Activated CD4-positive, alpha-beta T cell treated with anti-CD3 and anti-CD28 coated beads for 36 hours (primary cell): ENCODE measurements at regions not wholly inside any gene's neighbourhood (a gene's known extent, or its start where the extent isn't known, plus 50 kb on each side); places are given as distances from the start of the nearest gene placed in this dataset.
"Not testable (repeated sequence)": the region's sequence is repeated elsewhere in the genome, so short reads cannot be mapped to it uniquely, and the experiment has no call there.

Experiments
- ATAC-seq: fragments of 200-7000 bp; cut with Tn5 transposase; one replicate; pipeline ENCODE4 v1.10.0; 2021; ENCODE audit warnings: mild to moderate bottlenecking, moderate library complexity
- CTCF ChIA-PET: fragments of 350-600 bp; sonication (Branson Sonifier 250); formaldehyde crosslinking; loops from one replicate; lab custom pipeline; 2021; ENCODE audit warnings: antibody characterized with exemption; lab: Charles Lee
- POLR2A ChIA-PET: fragments of 350-600 bp; sonication (Branson Sonifier 250); formaldehyde crosslinking; loops from one replicate; lab custom pipeline; 2021; ENCODE audit warnings: antibody characterized with exemption, inconsistent platforms; lab: Charles Lee
- DNase-seq: peaks from one replicate; pipeline ENCODE4 v3.0.0-alpha.2; 2020
- H3K27ac Mint-ChIP-seq: one replicate; pipeline ENCODE4 v1.8.0; 2021; ENCODE audit warnings: mixed read lengths
- H3K27me3 Mint-ChIP-seq: one replicate; pipeline ENCODE4 v1.8.0; 2021; ENCODE audit warnings: mixed read lengths
- H3K36me3 Mint-ChIP-seq: one replicate; pipeline ENCODE4 v1.8.0; 2021; ENCODE audit warnings: low read depth, mixed read lengths
- H3K4me1 Mint-ChIP-seq: one replicate; pipeline ENCODE4 v1.8.0; 2021; ENCODE audit warnings: mixed read lengths
- H3K4me3 Mint-ChIP-seq: one replicate; pipeline ENCODE4 v1.8.0; 2021; ENCODE audit warnings: mild to moderate bottlenecking, moderate library complexity, mixed read lengths
- H3K9me3 Mint-ChIP-seq: one replicate; pipeline ENCODE4 v1.8.0; 2021; ENCODE audit warnings: low read depth, mixed read lengths
- intact Hi-C, 2 experiments: fragments of 100-400 bp; cut with DNase I in 1 of 2; cut with micrococcal nuclease in 1 of 2; formaldehyde crosslinking; loops; one replicate each; pipeline versions ENCODE4 v1.14.2 to v1.15.1; 2022 to 2024; cut with DNase I, micrococcal nuclease

DNA sequence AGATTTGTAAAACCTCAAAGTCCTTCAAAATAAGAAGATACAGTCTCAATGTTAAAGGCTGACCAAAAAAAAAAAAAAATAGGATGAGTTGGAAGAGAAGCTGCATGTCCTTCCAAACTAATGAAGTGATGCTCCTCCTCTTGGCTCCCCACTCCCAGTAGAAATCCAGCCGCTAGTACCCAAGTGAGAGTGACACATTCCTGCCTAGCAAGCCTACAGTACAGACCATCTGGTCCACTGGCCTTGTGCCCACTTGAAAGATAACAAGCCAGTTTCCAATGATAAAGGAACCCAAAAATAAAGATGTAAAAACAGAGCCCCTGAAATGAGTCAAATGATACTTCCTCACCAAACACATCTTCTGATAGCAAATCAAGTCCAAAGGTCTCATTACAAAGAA lies 258.7 kb upstream of the NSMCE3 start:
- POLR2A ChIA-PET = no interaction called here
- ATAC-seq = no peak
- intact Hi-C loops = no loop called here
- H3K27me3 Mint-ChIP-seq = no peaks in the 10 kb centered on the region
- H3K36me3 Mint-ChIP-seq = no peaks in the 10 kb centered on the region
- no peak overlapping the region for H3K27ac Mint-ChIP-seq
- DNase-seq = no peak
- H3K9me3 Mint-ChIP-seq = no peaks in the 10 kb centered on the region
- no peaks in the 10 kb centered on the region for H3K4me1 Mint-ChIP-seq
- CTCF ChIA-PET = no interaction called here
- no peak overlapping the region for H3K4me3 Mint-ChIP-seq

DNA sequence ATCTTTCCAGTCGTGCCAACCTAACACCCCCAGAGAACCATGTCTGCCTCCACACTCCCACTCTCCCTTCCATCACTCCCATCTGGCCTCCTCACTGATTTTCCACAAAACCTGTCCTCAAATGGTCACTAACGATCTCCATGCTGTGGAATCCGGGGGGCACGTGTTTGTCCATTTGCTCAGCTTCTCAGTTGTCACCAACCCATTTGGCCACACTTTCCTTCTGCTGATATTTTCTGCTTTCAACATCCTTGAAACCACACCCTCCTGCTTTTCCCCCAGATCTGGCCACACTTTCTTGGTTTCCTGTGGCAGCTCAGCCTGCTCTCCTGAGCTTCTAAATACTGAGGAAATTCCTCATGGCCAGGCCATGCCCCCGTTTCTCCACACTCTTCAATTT lies 257.2 kb upstream of the NSMCE3 start:
- DNase-seq (no peak), ATAC-seq (no peak)
- ChIA-PET CTCF (no interaction called here), POLR2A (no interaction called here)
- H3K4me3 Mint-ChIP-seq = no peak overlapping the region
- H3K9me3 Mint-ChIP-seq = no peaks in the 10 kb centered on the region
- H3K27ac Mint-ChIP-seq = no peak overlapping the region
- H3K36me3 Mint-ChIP-seq = no peaks in the 10 kb centered on the region
- no peaks in the 10 kb centered on the region for H3K27me3 Mint-ChIP-seq
- intact Hi-C loops = no loop called here
- H3K4me1 Mint-ChIP-seq = no peaks in the 10 kb centered on the region

DNA sequence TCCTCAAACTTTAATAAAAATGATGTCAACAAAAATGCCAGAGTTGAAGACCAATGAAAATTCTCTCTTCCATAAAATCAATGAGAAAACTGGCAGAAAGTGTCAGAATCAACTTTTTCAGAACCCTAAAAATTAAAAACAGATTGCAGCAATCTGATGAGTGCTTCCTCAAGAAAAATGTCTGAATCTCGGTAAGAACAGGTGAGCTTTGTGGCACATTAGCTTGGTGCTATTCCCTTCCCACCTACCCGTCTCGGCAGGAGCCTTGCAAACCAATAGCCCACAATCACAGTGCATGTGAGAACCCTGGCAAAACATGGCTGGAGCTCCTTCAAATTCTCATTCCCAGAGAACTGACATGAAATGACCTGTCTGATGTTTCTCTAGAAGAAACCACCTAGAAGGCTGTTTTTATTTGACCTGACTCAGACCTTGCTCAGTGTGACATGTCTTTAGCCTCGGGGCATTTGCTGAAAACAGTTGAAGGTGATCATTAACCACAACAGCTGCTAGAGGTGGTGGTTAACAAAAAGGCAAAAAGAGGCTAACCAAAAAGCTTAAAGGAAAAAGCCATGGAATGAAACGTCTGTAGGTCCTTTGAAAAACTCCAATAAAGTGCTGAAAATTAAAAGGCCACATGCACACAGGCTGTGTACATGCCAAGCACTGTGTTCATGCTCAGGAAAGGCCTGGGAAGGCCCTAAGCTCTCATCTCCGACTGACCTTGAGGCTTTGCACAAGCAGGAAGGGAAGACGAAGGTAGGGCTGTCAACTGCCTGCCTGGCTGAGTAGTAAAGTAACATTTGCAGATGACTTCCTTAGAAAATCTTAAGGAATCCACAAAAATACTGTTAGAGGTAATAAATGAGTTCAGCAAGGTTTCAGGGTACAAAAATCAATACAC lies 253.0 kb upstream of the NSMCE3 start:
- CTCF ChIA-PET = no interaction called here

DNA sequence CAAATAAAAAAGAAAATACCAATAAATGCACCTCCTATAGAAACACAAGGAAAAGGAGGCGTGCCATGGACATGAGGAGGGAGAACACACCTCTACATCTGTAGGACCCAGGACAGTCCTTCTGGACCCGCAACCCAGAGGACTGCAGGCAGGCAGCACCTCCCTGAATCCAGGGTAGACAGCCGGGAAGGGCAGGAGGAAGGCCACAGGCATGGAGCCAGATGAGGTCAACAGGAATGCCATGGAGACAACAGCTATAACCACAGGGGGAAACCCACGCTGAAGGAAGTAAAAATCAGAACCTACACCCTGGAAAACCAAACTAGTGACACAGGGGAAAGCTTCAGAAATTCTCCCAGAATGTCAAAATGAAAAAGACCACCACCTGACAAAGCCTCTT lies 248.8 kb upstream of the NSMCE3 start:
- peaks cover 10% of the 10 kb centered on the region for H3K9me3 Mint-ChIP-seq
- no peaks in the 10 kb centered on the region for H3K4me1 Mint-ChIP-seq
- ATAC-seq (no peak), DNase-seq (no peak)
- peaks cover 6% of the 10 kb centered on the region for H3K27me3 Mint-ChIP-seq
- POLR2A ChIA-PET = no interaction called here
- no peak overlapping the region for H3K4me3 Mint-ChIP-seq
- no peaks in the 10 kb centered on the region for H3K36me3 Mint-ChIP-seq
- CTCF ChIA-PET = no interaction called here
- no peak overlapping the region for H3K27ac Mint-ChIP-seq
- intact Hi-C loops = no loop called here

More for the DNA sequence above, 253.0 kb upstream of the NSMCE3 start:
- POLR2A ChIA-PET = no interaction called here
- Mint-ChIP-seq H3K9me3 (peaks cover 10% of the 10 kb centered on the region), H3K4me1 (no peaks in the 10 kb centered on the region), H3K36me3 (no peaks in the 10 kb centered on the region), H3K27ac (no peak overlapping the region), H3K27me3 (peaks cover 5% of the 10 kb centered on the region), H3K4me3 (no peak overlapping the region)
- intact Hi-C loops = no loop called here
- no peak for DNase-seq
- no peak for ATAC-seq

DNA sequence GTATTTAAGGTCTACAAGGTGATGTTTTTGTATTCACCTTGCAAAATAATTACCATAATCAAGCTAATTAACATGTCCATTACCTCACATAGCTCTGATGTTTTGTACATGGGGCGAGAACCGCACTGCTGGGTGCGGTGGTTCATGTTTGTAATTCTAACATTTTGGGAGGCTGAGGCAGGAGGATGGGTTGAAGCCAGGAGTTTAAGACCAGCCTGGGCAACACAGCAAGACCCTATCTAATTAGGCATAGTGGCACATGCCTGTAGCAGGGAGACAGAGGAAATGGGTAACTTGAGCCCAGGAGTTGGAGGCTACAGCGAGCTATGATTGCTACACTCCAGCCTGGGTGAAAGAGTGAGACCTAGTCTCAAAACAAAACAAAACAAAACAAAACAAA lies 248.2 kb upstream of the NSMCE3 start:
- H3K4me3 Mint-ChIP-seq = no peak overlapping the region
- intact Hi-C loops = no loop called here
- no peak overlapping the region for H3K27ac Mint-ChIP-seq
- no peaks in the 10 kb centered on the region for H3K36me3 Mint-ChIP-seq
- H3K4me1 Mint-ChIP-seq = no peaks in the 10 kb centered on the region
- ATAC-seq = no peak
- POLR2A ChIA-PET = no interaction called here
- DNase-seq = no peak
- H3K9me3 Mint-ChIP-seq = peaks cover 10% of the 10 kb centered on the region
- H3K27me3 Mint-ChIP-seq = peaks cover 6% of the 10 kb centered on the region
- CTCF ChIA-PET = interaction anchor here (0.6 kb wide), 1 partner anchor 12 kb away, joined by 3 read pairs; no protein-coding TSS in a partner anchor

- Mint-ChIP-seq H3K27ac (no peak overlapping the region), H3K36me3 (no peaks in the 10 kb centered on the region), H3K4me3 (no peak overlapping the region), H3K27me3 (peaks cover 6% of the 10 kb centered on the region), H3K9me3 (peaks cover 10% of the 10 kb centered on the region), H3K4me1 (no peaks in the 10 kb centered on the region)
- ChIA-PET CTCF (no interaction called here), POLR2A (no interaction called here)
- no peak for ATAC-seq
- no peak for DNase-seq
- intact Hi-C loops = no loop called here
These were observed 247.3 kb upstream of the NSMCE3 start for GRCh38 chr15:29516929-29517328.

- intact Hi-C loops = no loop called here
- no peak for ATAC-seq
- DNase-seq = no peak
- Mint-ChIP-seq H3K27ac (no peak overlapping the region), H3K27me3 (peaks cover 2% of the 10 kb centered on the region), H3K36me3 (no peaks in the 10 kb centered on the region), H3K9me3 (peaks cover 11% of the 10 kb centered on the region), H3K4me1 (no peaks in the 10 kb centered on the region), H3K4me3 (no peak overlapping the region)
- POLR2A ChIA-PET = no interaction called here
- CTCF ChIA-PET = no interaction called here
These were observed 245.3 kb upstream of the NSMCE3 start for GRCh38 chr15:29514926-29515325.

DNA sequence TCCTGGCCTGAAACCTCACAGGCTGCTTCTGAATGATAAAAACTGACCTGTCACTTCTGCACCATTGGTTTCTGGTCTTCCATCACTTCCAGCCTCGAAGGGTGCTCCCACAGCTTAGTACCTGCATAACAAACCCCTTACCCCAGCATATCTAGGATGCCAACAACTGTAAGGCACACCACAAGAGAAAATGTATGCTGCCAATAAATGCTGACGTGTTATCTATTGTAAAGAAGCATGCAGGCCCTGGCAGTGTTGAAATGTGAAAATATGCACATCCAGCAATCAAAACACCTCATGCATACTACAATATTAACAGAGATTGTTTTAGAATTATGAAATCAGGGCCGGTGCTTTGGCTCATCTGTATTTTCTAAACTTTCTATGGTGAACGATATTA lies 242.0 kb upstream of the NSMCE3 start:
- no peak for ATAC-seq
- H3K27ac Mint-ChIP-seq = no peak overlapping the region
- intact Hi-C loops = no loop called here

DNA sequence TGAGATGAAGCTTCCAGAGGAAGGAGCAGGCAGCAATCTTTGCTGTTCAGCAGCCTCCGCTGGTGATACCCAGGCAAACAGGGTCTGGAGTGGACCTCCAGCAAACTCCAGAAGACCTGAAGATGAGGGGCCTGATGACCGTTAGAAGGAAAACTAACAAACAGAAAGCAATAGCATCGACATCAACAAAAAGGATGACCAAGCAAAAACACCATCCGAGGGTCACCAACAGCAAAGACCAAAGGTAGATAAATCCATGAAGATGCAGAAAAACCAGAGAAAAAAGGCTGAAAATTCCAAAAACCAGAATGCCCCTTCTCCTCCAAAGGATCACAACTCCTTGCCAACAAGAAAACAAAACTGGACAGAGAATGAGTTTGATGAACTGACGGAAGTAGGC lies 235.9 kb upstream of the NSMCE3 start:
- intact Hi-C loops, POLR2A ChIA-PET, H3K9me3 Mint-ChIP-seq, ATAC-seq, H3K27ac Mint-ChIP-seq, H3K4me1 Mint-ChIP-seq, H3K4me3 Mint-ChIP-seq, H3K36me3 Mint-ChIP-seq, DNase-seq, CTCF ChIA-PET: not testable (repeated sequence)
- peaks cover 23% of the 10 kb centered on the region for H3K27me3 Mint-ChIP-seq

More for the DNA sequence above, 242.0 kb upstream of the NSMCE3 start:
- POLR2A ChIA-PET = no interaction called here
- Mint-ChIP-seq H3K27me3 (peaks cover 3% of the 10 kb centered on the region), H3K9me3 (peaks cover 4% of the 10 kb centered on the region), H3K36me3 (no peaks in the 10 kb centered on the region), H3K4me1 (no peaks in the 10 kb centered on the region), H3K4me3 (no peak overlapping the region)
- DNase-seq = no peak
- CTCF ChIA-PET = interaction anchor here (0.5 kb wide), 1 partner anchor 31 kb away, joined by 3 read pairs; no protein-coding TSS in a partner anchor

DNA sequence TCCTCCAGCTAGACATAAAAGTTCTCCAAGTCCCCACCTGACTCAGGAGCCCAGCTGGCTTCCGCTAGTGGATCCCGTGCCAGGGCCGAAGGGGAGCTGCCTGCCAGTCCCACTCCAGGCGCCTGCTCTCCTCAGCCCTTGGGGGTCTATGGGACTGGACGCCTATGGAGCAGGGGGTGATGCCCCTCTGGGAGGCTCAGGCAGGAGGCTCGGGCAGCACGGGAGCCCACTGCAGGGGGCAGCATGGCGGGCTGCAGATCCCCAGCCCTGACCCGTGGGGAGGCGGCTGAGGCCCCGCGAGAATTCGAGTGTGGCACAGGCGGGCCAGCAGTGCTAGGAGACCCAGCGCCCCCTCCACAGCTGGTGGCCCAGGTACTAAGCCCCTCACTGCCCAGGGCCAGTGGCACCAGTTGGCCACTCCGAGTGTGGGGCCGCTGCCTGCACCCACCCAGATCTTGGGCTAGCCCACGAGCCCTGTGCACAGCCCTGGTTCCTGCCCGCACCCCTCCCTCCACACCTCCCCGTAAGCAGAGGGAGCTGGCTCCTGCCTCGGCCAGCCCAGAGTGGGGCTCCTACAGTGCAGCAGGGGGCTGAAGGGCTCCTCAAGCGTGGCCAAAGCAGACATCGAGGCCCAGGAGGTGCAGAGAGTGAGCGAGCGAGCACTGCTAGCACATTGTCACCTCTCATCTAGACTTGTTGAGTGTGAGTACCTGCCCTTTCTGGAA lies 221.3 kb upstream of the NSMCE3 start:
- intact Hi-C loops = no loop called here
- DNase-seq (no peak), ATAC-seq (no peak)
- ChIA-PET POLR2A (no interaction called here), CTCF (no interaction called here)
- H3K36me3 Mint-ChIP-seq = no peaks in the 10 kb centered on the region
- peaks cover 10% of the 10 kb centered on the region for H3K27me3 Mint-ChIP-seq
- H3K4me1 Mint-ChIP-seq = no peaks in the 10 kb centered on the region
- no peaks in the 10 kb centered on the region for H3K9me3 Mint-ChIP-seq
- no peak overlapping the region for H3K27ac Mint-ChIP-seq
- H3K4me3 Mint-ChIP-seq = no peak overlapping the region

- CTCF ChIA-PET = no interaction called here
- Mint-ChIP-seq H3K36me3 (no peaks in the 10 kb centered on the region), H3K27ac (no peak overlapping the region), H3K9me3 (no peaks in the 10 kb centered on the region), H3K4me1 (no peaks in the 10 kb centered on the region), H3K27me3 (peaks cover 2% of the 10 kb centered on the region), H3K4me3 (no peak overlapping the region)
- intact Hi-C loops = no loop called here
- POLR2A ChIA-PET = no interaction called here
- ATAC-seq (no peak), DNase-seq (no peak)
These were observed 211.3 kb upstream of the NSMCE3 start for GRCh38 chr15:29480949-29481348.

DNA sequence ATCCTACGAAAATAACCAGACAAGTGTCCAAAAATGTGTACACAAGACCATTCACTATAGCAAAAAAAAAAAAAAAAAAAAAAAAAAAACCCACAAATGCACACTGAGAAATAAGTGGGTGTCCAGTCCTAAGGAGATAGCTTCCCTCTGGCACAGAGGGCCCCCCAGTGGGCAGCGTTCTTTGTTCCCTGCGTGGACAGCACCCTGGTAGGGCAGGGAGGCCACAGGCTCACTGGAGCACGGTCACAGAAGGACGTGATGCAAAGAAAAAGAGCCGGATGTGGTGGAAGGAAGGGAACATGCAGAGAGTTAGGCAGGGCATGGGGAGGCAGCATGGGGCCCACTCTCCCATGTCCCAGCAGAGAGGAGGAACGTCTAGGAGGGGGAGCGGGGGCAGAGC lies 210.7 kb upstream of the NSMCE3 start:
- no peak overlapping the region for H3K4me3 Mint-ChIP-seq
- CTCF ChIA-PET = interaction anchor here (0.7 kb wide), 1 partner anchor 31 kb away, joined by 3 read pairs; no protein-coding TSS in a partner anchor
- H3K36me3 Mint-ChIP-seq = no peaks in the 10 kb centered on the region
- peaks cover 2% of the 10 kb centered on the region for H3K27me3 Mint-ChIP-seq
- H3K9me3 Mint-ChIP-seq = no peaks in the 10 kb centered on the region
- ATAC-seq (no peak), DNase-seq (no peak)
- H3K4me1 Mint-ChIP-seq = no peaks in the 10 kb centered on the region
- intact Hi-C loops = no loop called here
- H3K27ac Mint-ChIP-seq = no peak overlapping the region
- POLR2A ChIA-PET = no interaction called here
